ENCODE measurements at regions not wholly inside any gene's neighbourhood (a gene's known extent, or its start where the extent isn't known, plus 50 kb on each side); places are given as distances from the start of the nearest gene placed in this dataset.

DNA sequence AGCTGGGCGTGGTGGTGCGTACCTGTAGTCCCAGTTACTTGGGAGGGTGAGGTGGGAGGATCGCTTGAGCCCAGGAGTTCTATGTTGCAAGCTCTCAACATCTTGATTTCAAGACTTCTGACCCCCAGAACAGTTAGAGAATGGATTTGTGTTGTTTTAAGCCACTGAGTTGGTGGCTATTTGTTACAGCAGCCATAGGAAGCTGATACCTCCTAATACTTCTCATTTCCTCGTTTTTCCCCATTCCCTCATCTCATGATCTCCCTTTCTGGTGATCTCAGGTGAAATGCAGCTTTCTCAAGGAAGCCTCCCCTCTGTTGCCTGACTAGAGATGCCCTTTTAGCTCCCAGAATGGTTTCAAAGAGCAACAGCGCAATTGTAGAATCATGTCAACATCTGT, 378.8 kb downstream of the TYW1 start:
- H3K4me1 ChIP-seq = no peaks in the 10 kb centered on the region
- H3K9me3 ChIP-seq = no peaks in the 10 kb centered on the region
- intact Hi-C loops (cut with DNase I) = no loop called here
- H3K4me3 ChIP-seq = no peak overlapping the region
- no peaks in the 10 kb centered on the region for H3K27me3 ChIP-seq
- H3K36me3 ChIP-seq = no peaks in the 10 kb centered on the region
- TF ChIP-seq, protein P1, sequence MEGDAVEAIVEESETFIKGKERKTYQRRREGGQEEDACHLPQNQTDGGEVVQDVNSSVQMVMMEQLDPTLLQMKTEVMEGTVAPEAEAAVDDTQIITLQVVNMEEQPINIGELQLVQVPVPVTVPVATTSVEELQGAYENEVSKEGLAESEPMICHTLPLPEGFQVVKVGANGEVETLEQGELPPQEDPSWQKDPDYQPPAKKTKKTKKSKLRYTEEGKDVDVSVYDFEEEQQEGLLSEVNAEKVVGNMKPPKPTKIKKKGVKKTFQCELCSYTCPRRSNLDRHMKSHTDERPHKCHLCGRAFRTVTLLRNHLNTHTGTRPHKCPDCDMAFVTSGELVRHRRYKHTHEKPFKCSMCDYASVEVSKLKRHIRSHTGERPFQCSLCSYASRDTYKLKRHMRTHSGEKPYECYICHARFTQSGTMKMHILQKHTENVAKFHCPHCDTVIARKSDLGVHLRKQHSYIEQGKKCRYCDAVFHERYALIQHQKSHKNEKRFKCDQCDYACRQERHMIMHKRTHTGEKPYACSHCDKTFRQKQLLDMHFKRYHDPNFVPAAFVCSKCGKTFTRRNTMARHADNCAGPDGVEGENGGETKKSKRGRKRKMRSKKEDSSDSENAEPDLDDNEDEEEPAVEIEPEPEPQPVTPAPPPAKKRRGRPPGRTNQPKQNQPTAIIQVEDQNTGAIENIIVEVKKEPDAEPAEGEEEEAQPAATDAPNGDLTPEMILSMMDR (IDR thresholded peaks at IDR 0.05) = no peak
- no peak for TF ChIP-seq POLR2A (IDR thresholded peaks at IDR 0.05)
- ATAC-seq (no peak), DNase-seq (no peak)
- H3K27ac ChIP-seq = no peak overlapping the region
- 79% methylated on average over 5 of the region's 5 CpGs for WGBS (ENCODE audit: insufficient coverage, low coverage, low lambda C conversion rate, missing lambda C conversion rate)

GRCh38 chr7:67377939-67378862, 381.6 kb downstream of the TYW1 start:
- Histone ChIP-seq H3K27me3 (no peaks in the 10 kb centered on the region), H3K4me1 (no peaks in the 10 kb centered on the region), H3K36me3 (no peaks in the 10 kb centered on the region), H3K27ac (no peak overlapping the region), H3K9me3 (no peaks in the 10 kb centered on the region), H3K4me3 (no peak overlapping the region)
- ATAC-seq = peak; percentile 93 to 98 (median 95)
- intact Hi-C loops (cut with DNase I) = no loop called here
- WGBS (ENCODE audit: insufficient coverage, low coverage, low lambda C conversion rate, missing lambda C conversion rate) = 24% methylated on average over 4 of the region's 16 CpGs
- TF ChIP-seq, protein P1 (IDR thresholded peaks at IDR 0.05) = peak; percentile 60 to 87 (median 82)
- no peak for TF ChIP-seq POLR2A (IDR thresholded peaks at IDR 0.05)
- peak; percentile 59 to 73 (median 71) for DNase-seq

GRCh38 chr7:67380326-67380725, 383.7 kb downstream of the TYW1 start:
- DNase-seq = no peak
- Histone ChIP-seq H3K9me3 (no peaks in the 10 kb centered on the region), H3K4me3 (no peak overlapping the region), H3K36me3 (no peaks in the 10 kb centered on the region), H3K27me3 (no peaks in the 10 kb centered on the region), H3K4me1 (no peaks in the 10 kb centered on the region), H3K27ac (no peak overlapping the region)
- TF ChIP-seq, protein P1 (IDR thresholded peaks at IDR 0.05) = no peak
- TF ChIP-seq POLR2A (IDR thresholded peaks at IDR 0.05) = no peak
- intact Hi-C loops (cut with DNase I) = no loop called here
- 60% methylated on average over 1 of the region's 4 CpGs for WGBS (ENCODE audit: insufficient coverage, low coverage, low lambda C conversion rate, missing lambda C conversion rate)
- no peak for ATAC-seq

DNA sequence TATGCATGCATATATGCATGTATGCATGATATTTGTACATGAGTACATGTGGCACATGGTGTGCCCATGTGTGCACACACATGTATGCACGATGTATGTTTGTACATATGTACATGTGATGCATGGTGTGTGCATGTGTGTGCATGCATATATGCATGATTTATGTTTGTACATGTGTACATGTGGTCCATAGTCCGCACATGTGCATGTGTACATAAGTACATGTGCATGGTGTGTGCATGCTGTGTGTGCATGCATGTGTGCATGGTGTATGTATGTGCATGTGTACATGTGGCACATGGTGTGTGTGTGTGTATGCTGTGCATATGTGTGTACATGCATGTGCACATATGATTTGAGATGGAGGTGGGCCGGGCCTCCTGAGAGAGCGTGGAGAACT, 384.2 kb downstream of the TYW1 start:
- no peaks in the 10 kb centered on the region for H3K36me3 ChIP-seq
- intact Hi-C loops (cut with DNase I) = no loop called here
- TF ChIP-seq POLR2A (IDR thresholded peaks at IDR 0.05) = no peak
- TF ChIP-seq, protein P1 (IDR thresholded peaks at IDR 0.05) = no peak
- H3K27ac ChIP-seq = no peak overlapping the region
- DNase-seq (no peak), ATAC-seq (no peak)
- no peaks in the 10 kb centered on the region for H3K27me3 ChIP-seq
- no peaks in the 10 kb centered on the region for H3K4me1 ChIP-seq
- WGBS (ENCODE audit: insufficient coverage, low coverage, low lambda C conversion rate, missing lambda C conversion rate) = 96% methylated on average over 4 of the region's 4 CpGs
- no peak overlapping the region for H3K4me3 ChIP-seq
- no peaks in the 10 kb centered on the region for H3K9me3 ChIP-seq
